Spinal cord (tissue), 9 donors: ENCODE measurements at regions not wholly inside any gene's neighbourhood (a gene's known extent, or its start where the extent isn't known, plus 50 kb on each side); places are given as distances from the start of the nearest gene placed in this dataset.
"Not testable (repeated sequence)": the region's sequence is repeated elsewhere in the genome, so short reads cannot be mapped to it uniquely, and the experiment has no call there.

Experiments
- DNase-seq, 6 donors: peaks; one replicate each; pipeline versions ENCODE4 v3.0.0 to v3.0.0-alpha.2; 2013 to 2015; ENCODE audit warnings: low spot score in 6 of 6, low read depth in 4 of 6
- H3K27ac ChIP-seq: one replicate; pipeline ENCODE4 v1.5.1; 2013; ENCODE audit warnings: low read depth, low read length, control low read depth
- H3K27me3 ChIP-seq: one replicate; pipeline ENCODE4 v1.6.1; 2013; ENCODE audit warnings: low read length; ENCODE audit not compliant: control insufficient read depth, insufficient read depth
- H3K36me3 ChIP-seq: one replicate; pipeline ENCODE4 v1.6.1; 2013; ENCODE audit warnings: low read length; ENCODE audit not compliant: control insufficient read depth, insufficient read depth
- H3K4me1 ChIP-seq: one replicate; pipeline ENCODE4 v1.6.1; 2013; ENCODE audit warnings: low read length; ENCODE audit not compliant: control insufficient read depth, insufficient read depth
- H3K4me3 ChIP-seq: one replicate; pipeline ENCODE4 v1.5.1; 2013; ENCODE audit warnings: low read depth, low read length, control low read depth
- H3K9me3 ChIP-seq: one replicate; pipeline ENCODE4 v1.6.1; 2013; ENCODE audit warnings: low read length; ENCODE audit not compliant: control insufficient read depth, insufficient read depth
- WGBS: methylation state at CpG from one replicate; pipeline ENCODE4 v1.1.5; 2013; ENCODE audit warnings: missing lambda C conversion rate; ENCODE audit not compliant: insufficient coverage; 5-methylcytosine and 5-hydroxymethylcytosine counted together
- donor health status: healthy.

GRCh38 chr17:16836315-16836915 is 135.5 kb downstream of the TNFRSF13B start:
- H3K36me3 ChIP-seq, H3K4me3 ChIP-seq, H3K27ac ChIP-seq, DNase-seq, H3K9me3 ChIP-seq, H3K4me1 ChIP-seq, H3K27me3 ChIP-seq: not testable (repeated sequence)
- WGBS, result no CpG with 5 or more reads among the region's 12 CpGs

DNA sequence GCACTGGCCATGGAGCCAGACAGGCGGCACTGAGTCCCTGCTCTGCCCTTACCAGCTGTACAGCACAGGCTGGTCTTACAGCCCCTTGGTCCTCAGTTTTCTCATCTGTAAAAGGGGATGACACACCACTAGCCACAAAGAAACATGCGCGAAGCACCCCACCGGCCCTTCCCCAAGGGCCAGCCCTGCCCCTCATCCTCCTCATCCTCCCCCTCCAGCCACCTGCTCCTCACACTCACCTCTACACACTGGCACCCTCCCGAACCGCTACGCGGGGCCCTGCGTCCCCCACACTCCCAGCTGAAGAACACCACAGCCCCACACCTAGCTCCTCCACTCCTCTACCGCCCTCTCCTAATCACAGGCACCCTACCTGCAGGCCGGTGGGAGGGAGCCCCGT is 138.4 kb downstream of the TNFRSF13B start:
- not testable (repeated sequence) for H3K4me3 ChIP-seq, H3K4me1 ChIP-seq, H3K27me3 ChIP-seq, H3K36me3 ChIP-seq, DNase-seq, H3K27ac ChIP-seq, H3K9me3 ChIP-seq
- WGBS, result no CpG with 5 or more reads among the region's 12 CpGs

- H3K4me1 ChIP-seq, DNase-seq, H3K27ac ChIP-seq, H3K9me3 ChIP-seq, H3K4me3 ChIP-seq, H3K36me3 ChIP-seq, H3K27me3 ChIP-seq: not testable (repeated sequence)
- 67% methylated on average over 3 of the region's 8 CpGs for WGBS
Measured at GRCh38 chr17:16832853-16833252, 139.1 kb downstream of the TNFRSF13B start.

- 80% methylated on average over 5 of the region's 14 CpGs for WGBS
Measured at GRCh38 chr17:16832206-16832605, 139.7 kb downstream of the TNFRSF13B start.

GRCh38 chr17:16830770-16831169 is 140.7 kb downstream of the CCDC144A start:
- DNase-seq, H3K36me3 ChIP-seq, H3K27ac ChIP-seq, H3K9me3 ChIP-seq, H3K4me3 ChIP-seq, H3K4me1 ChIP-seq, H3K27me3 ChIP-seq: not testable (repeated sequence)
- WGBS, result 80% methylated on average over 3 of the region's 6 CpGs

More at GRCh38 chr17:16832206-16832605, 139.7 kb downstream of the TNFRSF13B start:
- H3K4me1 ChIP-seq, DNase-seq, H3K27ac ChIP-seq, H3K27me3 ChIP-seq, H3K9me3 ChIP-seq, H3K36me3 ChIP-seq, H3K4me3 ChIP-seq: not testable (repeated sequence)

GRCh38 chr17:16830219-16830618 is 140.2 kb downstream of the CCDC144A start:
- no CpG with 5 or more reads among the region's 12 CpGs for WGBS
- H3K9me3 ChIP-seq, DNase-seq, H3K4me1 ChIP-seq, H3K27ac ChIP-seq, H3K4me3 ChIP-seq, H3K27me3 ChIP-seq, H3K36me3 ChIP-seq: not testable (repeated sequence)
